B cell (primary cell): ENCODE measurements at regions not wholly inside any gene's neighbourhood (a gene's known extent, or its start where the extent isn't known, plus 50 kb on each side); places are given as distances from the start of the nearest gene placed in this dataset.

Experiments used
- ATAC-seq: fragments of 200-7000 bp; cut with Tn5 transposase; one replicate; pipeline ENCODE4 v1.10.0; 2021; ENCODE audit warnings: low read depth, mild to moderate bottlenecking, moderate number of reproducible peaks, moderate library complexity
- CTCF ChIA-PET: fragments of 350-600 bp; sonication (Branson Sonifier 250); formaldehyde crosslinking; loops from one replicate; lab custom pipeline; 2021; ENCODE audit warnings: antibody characterized with exemption, inconsistent platforms; lab: Charles Lee
- POLR2A ChIA-PET: fragments of 350-600 bp; sonication (Branson Sonifier 250); formaldehyde crosslinking; loops from one replicate; lab custom pipeline; 2021; ENCODE audit warnings: antibody characterized with exemption; lab: Charles Lee
- DNase-seq: peaks from one replicate; pipeline ENCODE4 v3.0.0; 2013
- H2AFZ ChIP-seq: 2 replicates; pipeline ENCODE4 v1.6.1; 2012; ENCODE audit warnings: mild to moderate bottlenecking, low read depth, low read length; ENCODE audit not compliant: insufficient read depth, poor library complexity, severe bottlenecking
- H3K27ac ChIP-seq, 2 donors: 1 replicate in 1 of 2; 2 replicates in 1 of 2; pipeline ENCODE4 v1.5.1; 2012 to 2013; ENCODE audit warnings: low read length in 2 of 2, mild to moderate bottlenecking in 2 of 2, moderate library complexity in 1 of 2
- H3K27me3 ChIP-seq, 4 experiments: fragments of 200-600 bp in 1 of 4; sonication (generic) in 1 of 4; replicated peaks in 1 of 4; 1 replicate in 2 of 4; 2 replicates in 2 of 4; pipeline versions ENCODE4 v1.6.1 to v1.7.0; 2013 to 2016; ENCODE audit warnings: low read length in 3 of 4, mild to moderate bottlenecking in 2 of 4, mixed read lengths in 1 of 4, moderate library complexity in 1 of 4; ENCODE audit not compliant: insufficient read depth in 4 of 4, control insufficient read depth in 3 of 4; ENCODE audit errors: control extremely low read depth in 1 of 4
- H3K36me3 ChIP-seq, 2 experiments: replicated peaks in 1 of 2; 1 replicate in 1 of 2; 2 replicates in 1 of 2; pipeline versions ENCODE4 v1.6.1 to v1.7.1; 2013; ENCODE audit warnings: low read length in 1 of 2; ENCODE audit not compliant: insufficient read depth in 2 of 2, control insufficient read depth in 1 of 2; ENCODE audit errors: control extremely low read depth in 1 of 2, extremely low read depth in 1 of 2
- H3K4me1 ChIP-seq, 2 donors: fragments of 200-600 bp in 1 of 2; sonication (generic) in 1 of 2; 1 replicate in 1 of 2; 2 replicates in 1 of 2; pipeline versions ENCODE4 v1.5.1 to v1.6.1; 2013 to 2017; ENCODE audit warnings: low read length in 2 of 2; ENCODE audit not compliant: control insufficient read depth in 2 of 2, insufficient read depth in 2 of 2
- H3K4me2 ChIP-seq: replicated peaks from 2 replicates; pipeline ENCODE3; 2012; ENCODE audit warnings: mild to moderate bottlenecking, low read depth, low read length; ENCODE audit not compliant: poor library complexity, severe bottlenecking
- H3K4me3 ChIP-seq, 5 experiments: fragments of 200-600 bp in 1 of 5; sonication (generic) in 1 of 5; 1 replicate in 3 of 5; 2 replicates in 2 of 5; pipeline versions ENCODE4 v1.5.1 to v1.7.0; 2011 to 2016; ENCODE audit warnings: low read length in 4 of 5, mild to moderate bottlenecking in 4 of 5, low read depth in 2 of 5, control low read depth in 1 of 5, moderate library complexity in 1 of 5; ENCODE audit not compliant: insufficient read depth in 1 of 5; ENCODE audit errors: control extremely low read depth in 1 of 5, extremely low read depth in 1 of 5
- H3K79me2 ChIP-seq: fragments of 200-600 bp; sonication (generic); one replicate; pipeline ENCODE4 v1.6.0; 2016; ENCODE audit warnings: low read length; ENCODE audit not compliant: control insufficient read depth, insufficient read depth
- H3K9ac ChIP-seq: fragments of 200-600 bp; sonication (generic); 2 replicates; pipeline ENCODE4 v1.6.1; 2017; ENCODE audit warnings: mild to moderate bottlenecking, low read length, moderate library complexity
- H3K9me3 ChIP-seq, 3 donors: one replicate each; pipeline versions ENCODE4 v1.6.1 to v1.7.1; 2013; ENCODE audit warnings: low read length in 2 of 3; ENCODE audit not compliant: control insufficient read depth in 2 of 3, insufficient read depth in 1 of 3; ENCODE audit errors: control extremely low read depth in 1 of 3
- H4K20me1 ChIP-seq: 2 replicates; pipeline ENCODE4 v1.6.0; 2012; ENCODE audit warnings: mild to moderate bottlenecking, low read length; ENCODE audit not compliant: insufficient read depth, control insufficient read depth, poor library complexity, severe bottlenecking
- H3K27ac Mint-ChIP-seq: one replicate; pipeline ENCODE4 v1.8.0; 2021; ENCODE audit warnings: mixed read lengths
- H3K27me3 Mint-ChIP-seq: one replicate; pipeline ENCODE4 v1.8.0; 2021; ENCODE audit warnings: mixed read lengths
- H3K4me1 Mint-ChIP-seq: one replicate; pipeline ENCODE4 v1.8.0; 2021; ENCODE audit warnings: mixed read lengths
- H3K4me3 Mint-ChIP-seq: one replicate; pipeline ENCODE4 v1.8.0; 2021; ENCODE audit warnings: mixed read lengths
- H3K9me3 Mint-ChIP-seq: one replicate; pipeline ENCODE4 v1.8.0; 2022; ENCODE audit warnings: mixed read lengths; ENCODE audit not compliant: insufficient read depth
- CTCF ChIP-seq: fragments of 200-600 bp; IDR thresholded peaks from one replicate; pipeline ENCODE4 v1.8.0; 2022; ENCODE audit warnings: antibody characterized with exemption, mild to moderate bottlenecking
- EZH2 ChIP-seq: IDR thresholded peaks from 2 replicates; pipeline ENCODE4 v1.6.1; 2012; ENCODE audit warnings: borderline replicate concordance, low read depth, mild to moderate bottlenecking, moderate library complexity, low read length; ENCODE audit not compliant: insufficient read depth, poor library complexity, severe bottlenecking
- WGBS: methylation state at CpG from one replicate; pipeline ENCODE4 v1.1.5; 2013; ENCODE audit warnings: missing lambda C conversion rate; ENCODE audit not compliant: insufficient coverage; 5-methylcytosine and 5-hydroxymethylcytosine counted together
- intact Hi-C: fragments of 100-400 bp; cut with micrococcal nuclease; formaldehyde crosslinking; loops from one replicate; pipeline ENCODE4 v1.10.0; 2022

GRCh38 chr15:38687340-38687739, 122.7 kb upstream of the RASGRP1 start:
- ATAC-seq = no peak
- Mint-ChIP-seq H3K27me3 (no peaks in the 10 kb centered on the region), H3K27ac (no peak overlapping the region), H3K4me1 (peaks cover 27% of the 10 kb centered on the region), H3K4me3 (no peak overlapping the region), H3K9me3 (no peaks in the 10 kb centered on the region)
- H3K9ac ChIP-seq = no peak overlapping the region
- H3K79me2 ChIP-seq = no peaks in the 10 kb centered on the region
- no peaks in the 10 kb centered on the region for H3K27me3 ChIP-seq
- no peak for DNase-seq
- POLR2A ChIA-PET = no interaction called here
- no peaks in the 10 kb centered on the region for H3K36me3 ChIP-seq
- H3K4me1 ChIP-seq = peaks cover 14 to 20% of the 10 kb centered on the region in 2 donors
- TF ChIP-seq EZH2 = no peak
- TF ChIP-seq CTCF = no peak
- WGBS = 100% methylated on average over 1 of the region's 2 CpGs
- no peak overlapping the region for H3K4me3 ChIP-seq
- no peak overlapping the region for H2AFZ ChIP-seq
- H4K20me1 ChIP-seq = no peaks in the 10 kb centered on the region
- intact Hi-C loops = no loop called here
- CTCF ChIA-PET = interaction anchor here (0.8 to 13.8 kb wide), 16 partner anchors 12 to 246 kb away, joined by 3 to 546 read pairs (median 24); partner anchors contain the start of genes FAM98B and RASGRP1
- H3K4me2 ChIP-seq = no peak overlapping the region
- H3K9me3 ChIP-seq = no peaks in the 10 kb centered on the region
- no peak overlapping the region for H3K27ac ChIP-seq

DNA sequence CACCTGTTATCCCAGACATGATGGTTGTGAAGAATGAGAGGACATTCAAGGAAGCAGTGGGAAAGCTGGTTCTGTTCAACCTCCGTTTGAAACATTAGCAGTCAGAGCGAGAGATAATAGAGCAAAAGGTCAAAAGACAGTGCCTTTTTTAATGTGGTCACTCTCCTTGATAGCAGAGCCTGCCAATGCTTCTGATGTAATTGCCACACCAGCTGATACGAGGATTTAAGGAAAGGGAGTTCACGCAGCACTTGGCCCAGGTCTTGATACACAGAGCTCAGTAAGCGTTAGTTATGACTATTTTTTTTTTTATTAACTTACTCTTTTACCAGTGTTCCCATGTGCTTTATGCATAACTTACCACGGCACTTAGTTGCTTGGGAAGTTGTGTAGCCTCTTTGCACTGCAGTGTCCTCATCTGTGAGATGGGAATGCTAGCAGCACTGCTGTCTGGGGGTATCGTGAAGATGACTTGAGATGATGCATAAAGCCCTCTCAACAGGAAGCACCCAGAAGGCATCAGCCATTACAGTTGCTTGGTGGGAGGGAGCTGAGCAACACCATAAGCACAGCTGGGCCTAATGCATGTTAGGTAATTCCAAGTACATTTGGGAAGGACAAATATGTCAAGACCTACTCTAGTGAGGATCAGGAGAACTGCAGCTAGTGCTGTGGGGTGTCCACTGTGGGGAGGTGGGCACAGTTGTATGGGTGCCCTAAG, 123.3 kb upstream of the RASGRP1 start:
- 87% methylated on average over 3 of the region's 7 CpGs for WGBS
- H3K36me3 ChIP-seq = no peaks in the 10 kb centered on the region
- H3K27ac Mint-ChIP-seq = no peak overlapping the region
- POLR2A ChIA-PET = interaction anchor here (1.2 kb wide), 1 partner anchor 124 kb away, joined by 4 read pairs; the partner anchor contains the start of gene RASGRP1
- CTCF ChIA-PET = interaction anchor here (1.0 to 13.8 kb wide), 17 partner anchors 11 to 247 kb away, joined by 3 to 546 read pairs (median 9); partner anchors contain the start of genes FAM98B and RASGRP1
- no peaks in the 10 kb centered on the region for H3K27me3 Mint-ChIP-seq
- H3K4me3 ChIP-seq = no peak overlapping the region
- H3K9me3 ChIP-seq = no peaks in the 10 kb centered on the region
- no peaks in the 10 kb centered on the region for H3K27me3 ChIP-seq
- no peak overlapping the region for H3K27ac ChIP-seq
- ATAC-seq = no peak
- no peak overlapping the region for H2AFZ ChIP-seq
- no peaks in the 10 kb centered on the region for H4K20me1 ChIP-seq
- H3K4me3 Mint-ChIP-seq = no peak overlapping the region
- TF ChIP-seq EZH2 = no peak
- no peak for TF ChIP-seq CTCF
- no peak for DNase-seq
- no peaks in the 10 kb centered on the region for H3K79me2 ChIP-seq
- H3K4me2 ChIP-seq = no peak overlapping the region
- H3K9ac ChIP-seq = no peak overlapping the region
- H3K9me3 Mint-ChIP-seq = no peaks in the 10 kb centered on the region
- peaks cover 8 to 14% of the 10 kb centered on the region in 2 donors for H3K4me1 ChIP-seq
- H3K4me1 Mint-ChIP-seq = peaks cover 21% of the 10 kb centered on the region
- intact Hi-C loops = no loop called here
